GM19438 (cell line): ENCODE measurements at regions not wholly inside any gene's neighbourhood (a gene's known extent, or its start where the extent isn't known, plus 50 kb on each side); places are given as distances from the start of the nearest gene placed in this dataset.

Experiments
- ATAC-seq: cut with Tn5 transposase; IDR thresholded peaks from one replicate; pipeline ENCODE4 v1.9.1; 2021; ENCODE audit warnings: low read depth; ENCODE audit not compliant: unreplicated experiment

- ATAC-seq: no peak
Measured at GRCh38 chr1:83813576-83813975, 185.4 kb downstream of the TTLL7 start.

GRCh38 chr1:83810144-83810543, 188.8 kb downstream of the TTLL7 start:
- ATAC-seq: no peak

- no peak for ATAC-seq
Measured at GRCh38 chr1:83808536-83808935, 190.4 kb downstream of the TTLL7 start.

- no peak for ATAC-seq
Measured at GRCh38 chr1:83807821-83808220, 191.1 kb downstream of the TTLL7 start.

GRCh38 chr1:83807231-83807630, 191.7 kb downstream of the TTLL7 start:
- no peak for ATAC-seq

GRCh38 chr1:83805921-83806320, 193.0 kb downstream of the TTLL7 start:
- ATAC-seq: no peak

- ATAC-seq: no peak
Measured at GRCh38 chr1:83802460-83803152, 196.3 kb downstream of the TTLL7 start.

GRCh38 chr1:83802023-83802422, 196.9 kb downstream of the TTLL7 start:
- ATAC-seq: no peak

GRCh38 chr1:83800066-83800465, 198.9 kb downstream of the TTLL7 start:
- no peak for ATAC-seq

GRCh38 chr1:83799594-83799993, 199.3 kb downstream of the TTLL7 start:
- no peak for ATAC-seq

- no peak for ATAC-seq
Measured at GRCh38 chr1:83798965-83799364, 200.0 kb downstream of the TTLL7 start.

- ATAC-seq: no peak
Measured at GRCh38 chr1:83796409-83796808, 202.5 kb downstream of the TTLL7 start.

- ATAC-seq: peak; percentile 67
Measured at GRCh38 chr1:83794384-83794783, 204.5 kb downstream of the TTLL7 start.

GRCh38 chr1:83791821-83792437, 207.0 kb downstream of the TTLL7 start:
- no peak for ATAC-seq

- ATAC-seq: no peak
Measured at GRCh38 chr1:83790446-83790845, 208.5 kb downstream of the TTLL7 start.

- ATAC-seq: no peak
Measured at GRCh38 chr1:83787246-83787998, 211.5 kb downstream of the TTLL7 start.

- ATAC-seq: no peak
Measured at GRCh38 chr1:83781667-83782066, 217.3 kb downstream of the TTLL7 start.

GRCh38 chr1:83779565-83779964, 219.4 kb downstream of the TTLL7 start:
- ATAC-seq: no peak

- ATAC-seq: no peak
Measured at GRCh38 chr1:83777758-83778101, 221.2 kb downstream of the TTLL7 start.

GRCh38 chr1:83776913-83777757, 221.8 kb downstream of the TTLL7 start:
- no peak for ATAC-seq
